GM12872 (cell line): ENCODE measurements at regions not wholly inside any gene's neighbourhood (a gene's known extent, or its start where the extent isn't known, plus 50 kb on each side); places are given as distances from the start of the nearest gene placed in this dataset.

Experiments
- TF ChIP-seq, protein P1 (sequence below): IDR thresholded peaks from 3 replicates; pipeline ENCODE4 v1.5.1; 2011; ENCODE audit warnings: low read depth, mild to moderate bottlenecking, low read length, moderate library complexity; ENCODE audit not compliant: insufficient read depth

DNA sequence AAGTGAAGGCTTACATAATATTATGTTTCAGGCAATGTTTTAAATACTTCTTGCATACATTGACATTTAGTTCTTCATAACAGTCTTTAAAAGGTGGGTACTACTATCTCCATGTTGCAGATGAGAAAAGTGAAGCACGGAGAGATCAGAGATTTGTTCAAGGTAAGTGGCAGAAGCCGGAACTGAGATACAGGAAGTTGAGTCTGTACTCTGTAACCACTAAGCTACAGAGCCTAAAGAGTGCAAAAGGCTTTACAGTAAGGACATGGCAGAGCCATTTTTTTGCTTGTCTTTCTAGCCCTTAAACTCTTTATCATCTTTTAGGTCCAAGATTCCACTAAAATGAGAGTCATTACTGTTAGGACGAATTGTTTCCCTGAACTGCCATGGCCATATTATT, 186.5 kb upstream of the PEX5L start:
- TF ChIP-seq, protein P1, sequence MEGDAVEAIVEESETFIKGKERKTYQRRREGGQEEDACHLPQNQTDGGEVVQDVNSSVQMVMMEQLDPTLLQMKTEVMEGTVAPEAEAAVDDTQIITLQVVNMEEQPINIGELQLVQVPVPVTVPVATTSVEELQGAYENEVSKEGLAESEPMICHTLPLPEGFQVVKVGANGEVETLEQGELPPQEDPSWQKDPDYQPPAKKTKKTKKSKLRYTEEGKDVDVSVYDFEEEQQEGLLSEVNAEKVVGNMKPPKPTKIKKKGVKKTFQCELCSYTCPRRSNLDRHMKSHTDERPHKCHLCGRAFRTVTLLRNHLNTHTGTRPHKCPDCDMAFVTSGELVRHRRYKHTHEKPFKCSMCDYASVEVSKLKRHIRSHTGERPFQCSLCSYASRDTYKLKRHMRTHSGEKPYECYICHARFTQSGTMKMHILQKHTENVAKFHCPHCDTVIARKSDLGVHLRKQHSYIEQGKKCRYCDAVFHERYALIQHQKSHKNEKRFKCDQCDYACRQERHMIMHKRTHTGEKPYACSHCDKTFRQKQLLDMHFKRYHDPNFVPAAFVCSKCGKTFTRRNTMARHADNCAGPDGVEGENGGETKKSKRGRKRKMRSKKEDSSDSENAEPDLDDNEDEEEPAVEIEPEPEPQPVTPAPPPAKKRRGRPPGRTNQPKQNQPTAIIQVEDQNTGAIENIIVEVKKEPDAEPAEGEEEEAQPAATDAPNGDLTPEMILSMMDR: no peak

DNA sequence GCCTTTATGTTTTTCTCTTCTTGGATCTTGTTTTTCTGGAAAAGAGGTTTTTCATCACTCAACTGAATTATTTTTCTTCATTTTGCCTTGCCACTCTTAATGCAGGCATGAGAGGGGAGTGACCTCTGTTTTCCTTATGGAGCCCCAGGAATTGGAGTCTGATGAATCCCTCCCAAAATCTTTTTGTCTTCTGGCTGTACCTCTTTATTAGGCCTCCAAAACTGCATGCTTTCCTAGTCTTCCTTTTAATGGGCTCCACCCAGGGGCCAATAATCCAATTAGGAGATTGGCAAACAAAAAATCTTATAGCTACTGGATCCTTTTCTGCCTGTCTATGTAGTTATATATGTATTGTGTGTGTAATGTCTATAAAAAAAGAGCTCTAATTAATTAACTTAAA, 192.4 kb upstream of the PEX5L start:
- TF ChIP-seq, protein P1: no peak

DNA sequence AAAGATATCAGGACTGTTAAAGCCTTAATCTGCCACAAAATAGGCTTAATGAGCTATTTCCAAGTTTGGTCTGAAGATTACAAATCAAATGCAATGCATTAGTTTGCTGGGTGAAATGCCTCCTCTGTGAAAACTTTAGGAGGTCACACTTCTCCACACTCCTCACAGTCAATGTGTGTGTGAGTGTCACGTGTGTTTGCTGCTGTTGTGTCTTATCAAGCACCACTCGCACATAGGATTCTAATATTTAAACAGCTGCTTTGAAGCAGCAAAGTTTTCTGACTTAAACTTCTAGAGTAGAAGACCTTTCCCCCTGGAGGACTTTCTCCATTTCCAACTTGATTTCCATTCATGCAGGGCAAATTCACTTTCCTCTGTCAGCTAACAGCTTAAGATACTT, 203.2 kb upstream of the PEX5L start:
- TF ChIP-seq, protein P1: no peak

DNA sequence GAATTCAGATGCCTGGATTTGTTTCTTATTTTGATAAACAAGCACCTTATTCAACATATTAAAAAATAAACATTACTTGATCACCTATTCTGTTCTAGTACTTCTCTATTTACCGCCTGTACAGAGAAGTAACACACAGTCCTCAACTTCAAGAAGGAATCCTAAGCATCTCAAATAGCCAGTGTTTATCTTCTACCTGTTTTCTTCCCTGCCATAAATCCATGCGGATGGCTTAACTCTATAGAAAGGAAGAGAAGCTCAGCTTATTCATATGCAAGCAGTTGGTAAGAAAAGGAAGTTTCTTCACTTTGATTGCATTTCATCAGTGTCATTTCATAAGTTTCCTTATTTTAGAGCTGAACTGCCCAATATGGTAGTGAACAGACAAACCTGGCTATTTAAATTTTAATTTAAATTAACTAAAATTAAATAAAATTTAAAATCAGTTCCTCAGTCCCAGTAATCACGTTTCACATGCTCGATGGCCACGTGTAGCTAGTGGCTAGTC, 210.0 kb upstream of the PEX5L start:
- TF ChIP-seq, protein P1: no peak

DNA sequence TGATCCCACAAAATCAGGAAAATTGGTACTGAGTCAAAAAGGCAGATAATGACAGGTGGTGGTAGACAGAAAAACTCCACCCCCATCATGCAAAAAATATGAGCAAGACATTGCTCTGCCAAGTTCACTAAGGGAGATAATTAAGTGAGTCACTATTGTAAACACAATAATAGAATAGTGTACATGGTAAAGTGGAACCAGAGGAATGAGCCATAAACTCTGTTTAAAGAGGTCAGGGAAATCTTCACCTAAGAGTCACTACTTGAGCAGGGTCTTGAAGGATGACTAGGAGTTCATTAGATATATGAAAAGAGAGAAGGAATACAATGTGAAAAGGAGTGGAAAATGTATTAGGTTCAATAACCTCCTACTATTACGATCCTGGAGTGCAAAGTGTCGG, 213.4 kb upstream of the PEX5L start:
- TF ChIP-seq, protein P1: no peak

DNA sequence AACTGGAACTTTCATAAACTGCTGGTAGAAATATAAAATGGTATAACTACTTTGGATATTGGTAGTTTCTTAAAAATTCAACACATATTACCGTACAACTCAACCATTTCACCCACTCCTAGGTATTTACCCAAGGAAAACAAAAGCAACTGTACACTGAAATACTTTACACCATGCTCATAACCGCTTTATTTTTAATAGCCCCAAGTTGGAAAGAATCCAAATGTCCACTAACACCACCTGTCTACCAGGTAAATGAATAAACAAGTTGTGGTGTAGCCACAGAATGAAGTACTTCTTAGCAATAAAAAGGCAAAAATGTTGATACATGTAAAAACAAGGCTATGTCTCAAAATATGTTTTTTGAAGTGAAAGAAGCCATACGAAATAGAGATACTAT, 215.9 kb upstream of the PEX5L start:
- TF ChIP-seq, protein P1: no peak

DNA sequence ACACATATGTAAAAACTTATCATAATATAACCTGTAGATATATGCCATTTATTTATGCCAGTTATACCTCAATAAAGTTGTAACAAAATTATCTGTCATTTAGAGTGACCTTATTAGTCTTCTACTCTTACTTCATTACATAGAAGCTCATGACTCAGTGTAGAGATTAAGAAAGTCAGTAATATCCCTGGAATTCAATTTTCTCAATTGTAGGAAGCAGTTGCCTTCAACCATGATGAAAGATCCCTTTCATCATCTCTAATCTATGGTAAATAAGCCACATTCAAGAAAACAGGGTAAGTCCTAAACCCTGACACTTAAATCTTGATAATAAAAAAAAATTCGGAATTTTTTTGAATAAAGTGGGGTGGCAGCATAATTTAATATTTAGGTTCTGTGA, 216.5 kb upstream of the PEX5L start:
- TF ChIP-seq, protein P1: no peak

DNA sequence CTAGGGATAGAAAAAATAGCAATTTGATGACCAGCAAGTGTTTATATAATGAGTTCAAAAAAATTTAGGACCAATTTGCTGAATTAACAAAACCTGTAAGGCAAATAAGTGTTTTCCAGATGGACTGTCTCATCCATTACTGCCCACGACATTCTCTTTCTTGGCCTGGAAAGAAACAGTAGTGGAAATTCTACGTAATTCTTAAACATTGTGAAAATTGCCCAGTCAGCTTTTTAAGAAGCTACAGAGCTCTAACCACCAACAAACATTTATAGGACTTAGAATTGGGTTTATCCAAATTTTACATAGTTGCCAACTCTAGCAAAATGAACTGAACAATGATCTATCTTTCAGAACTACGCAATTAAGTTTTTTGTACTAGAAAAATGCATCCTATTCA, 227.7 kb upstream of the PEX5L start:
- TF ChIP-seq, protein P1: no peak
